ENCODE measurements at regions not wholly inside any gene's neighbourhood (a gene's known extent, or its start where the extent isn't known, plus 50 kb on each side); places are given as distances from the start of the nearest gene placed in this dataset.
"Not testable (repeated sequence)": the region's sequence is repeated elsewhere in the genome, so short reads cannot be mapped to it uniquely, and the experiment has no call there.

GRCh38 chrX:65837875-65838549 lies 170.6 kb downstream of the MSN start:
- no peak overlapping the region for H3K4me3 ChIP-seq
- no peak for DNase-seq (ENCODE audit: low spot score)
- no peaks in the 10 kb centered on the region for H3K27me3 ChIP-seq (replicated peaks; ENCODE audit: insufficient read depth)
- no peaks in the 10 kb centered on the region for H3K4me1 ChIP-seq (ENCODE audit: control insufficient read depth in 1 of 2, low read depth in 2 of 2)
- TF ChIP-seq CTCF (IDR thresholded peaks at IDR 0.05) = no peak
- ATAC-seq (ENCODE audit: insufficient number of reproducible peaks, low FRiP score, low read depth) = no peak
- no peaks in the 10 kb centered on the region for H3K36me3 ChIP-seq
- H3K9me3 ChIP-seq = no peaks in the 10 kb centered on the region
- no peak overlapping the region for H3K27ac ChIP-seq

DNA sequence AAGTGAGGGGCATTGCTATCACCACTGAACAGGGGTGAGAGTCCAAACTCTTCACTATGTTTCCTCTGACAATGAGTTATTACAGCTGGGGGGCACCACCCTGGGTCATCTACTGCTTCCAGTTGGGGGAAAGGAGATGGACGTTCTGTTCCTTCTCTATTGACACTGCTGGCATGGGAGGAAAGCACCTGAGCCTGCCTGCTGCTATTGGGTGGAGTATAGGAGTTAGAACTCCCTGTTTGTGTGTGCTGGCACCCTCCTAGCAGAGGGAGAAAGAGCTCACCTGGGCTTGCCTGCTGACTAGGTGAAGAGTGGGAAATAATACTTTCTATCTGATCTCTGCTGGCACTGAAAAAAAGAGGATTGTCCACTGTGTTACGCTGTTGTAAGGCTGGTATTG lies 163.8 kb downstream of the MSN start:
- DNase-seq (ENCODE audit: low spot score) (no peak), ATAC-seq (ENCODE audit: insufficient number of reproducible peaks, low FRiP score, low read depth) (no peak)
- H3K9me3 ChIP-seq = no peaks in the 10 kb centered on the region
- H3K27ac ChIP-seq = no peak overlapping the region
- H3K36me3 ChIP-seq = no peaks in the 10 kb centered on the region
- H3K27me3 ChIP-seq (replicated peaks; ENCODE audit: insufficient read depth) = no peaks in the 10 kb centered on the region
- H3K4me3 ChIP-seq = no peak overlapping the region
- H3K4me1 ChIP-seq (ENCODE audit: control insufficient read depth in 1 of 2, low read depth in 2 of 2) = no peaks in the 10 kb centered on the region
- TF ChIP-seq CTCF (IDR thresholded peaks at IDR 0.05) = no peak

GRCh38 chrX:65828599-65828998 lies 161.1 kb downstream of the MSN start:
- ATAC-seq (ENCODE audit: insufficient number of reproducible peaks, low FRiP score, low read depth) = no peak
- DNase-seq (ENCODE audit: low spot score) = no peak
- no peaks in the 10 kb centered on the region for H3K4me1 ChIP-seq (ENCODE audit: control insufficient read depth in 1 of 2, low read depth in 2 of 2)
- H3K36me3 ChIP-seq = no peaks in the 10 kb centered on the region
- no peak for TF ChIP-seq CTCF (IDR thresholded peaks at IDR 0.05)
- no peak overlapping the region for H3K27ac ChIP-seq
- H3K4me3 ChIP-seq = no peak overlapping the region
- no peaks in the 10 kb centered on the region for H3K27me3 ChIP-seq (replicated peaks; ENCODE audit: insufficient read depth)
- H3K9me3 ChIP-seq = no peaks in the 10 kb centered on the region

- not testable (repeated sequence) for H3K9me3 ChIP-seq; H3K36me3 ChIP-seq; DNase-seq (ENCODE audit: low spot score); H3K27ac ChIP-seq; H3K27me3 ChIP-seq (replicated peaks; ENCODE audit: insufficient read depth); ATAC-seq (ENCODE audit: insufficient number of reproducible peaks, low FRiP score, low read depth); H3K4me3 ChIP-seq; H3K4me1 ChIP-seq (ENCODE audit: control insufficient read depth in 1 of 2, low read depth in 2 of 2)
Measured at GRCh38 chrX:65825226-65825625, 157.8 kb downstream of the MSN start.

DNA sequence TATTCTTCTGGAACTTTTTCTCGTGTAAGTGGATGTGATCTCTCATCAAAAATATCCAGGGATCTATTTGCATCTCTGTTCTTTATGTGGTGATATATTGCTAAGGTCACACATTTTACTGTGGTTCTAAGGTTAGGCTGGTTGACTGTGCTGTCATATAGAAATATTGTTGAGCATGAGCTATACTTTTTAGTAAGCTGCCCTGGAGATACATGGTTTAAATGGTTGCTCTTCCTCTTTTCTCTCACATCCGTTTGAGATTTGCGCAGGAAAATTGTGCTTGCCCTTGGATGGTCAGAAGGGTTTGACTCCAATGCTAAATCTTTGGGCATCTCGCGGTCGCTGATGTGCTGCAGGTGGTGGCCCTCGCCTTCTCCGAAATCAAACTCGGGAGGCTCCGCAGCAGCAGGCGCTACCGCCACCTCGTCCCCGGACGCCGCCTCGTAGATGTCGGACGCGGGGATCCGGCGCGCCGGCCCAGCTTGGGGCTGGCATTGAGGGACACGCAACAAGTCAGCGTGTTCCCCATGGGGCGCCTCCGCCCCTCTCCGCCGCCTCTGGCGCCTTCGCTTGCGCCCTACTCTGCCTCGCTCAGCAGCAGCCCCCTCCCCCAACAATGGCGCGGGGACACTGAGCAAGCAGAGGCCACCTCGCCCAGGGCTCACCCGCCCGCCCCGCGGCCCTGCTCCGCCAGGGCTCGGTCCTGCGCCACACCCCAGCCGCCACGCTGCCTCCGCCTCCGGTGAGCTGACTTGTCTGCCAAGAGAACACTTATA lies 154.5 kb downstream of the MSN start:
- no peaks in the 10 kb centered on the region for H3K4me1 ChIP-seq (ENCODE audit: control insufficient read depth in 1 of 2, low read depth in 2 of 2)
- TF ChIP-seq CTCF (IDR thresholded peaks at IDR 0.05) = no peak
- peak overlapping the region; percentile 66 for H3K4me3 ChIP-seq
- no peaks in the 10 kb centered on the region for H3K27me3 ChIP-seq (replicated peaks; ENCODE audit: insufficient read depth)
- no peaks in the 10 kb centered on the region for H3K36me3 ChIP-seq
- no peaks in the 10 kb centered on the region for H3K9me3 ChIP-seq
- ATAC-seq (ENCODE audit: insufficient number of reproducible peaks, low FRiP score, low read depth) = no peak
- no peak for DNase-seq (ENCODE audit: low spot score)
- H3K27ac ChIP-seq = no peak overlapping the region

GRCh38 chrX:65819983-65820382 lies 152.5 kb downstream of the MSN start:
- not testable (repeated sequence) for H3K4me3 ChIP-seq; H3K36me3 ChIP-seq; H3K27me3 ChIP-seq (replicated peaks; ENCODE audit: insufficient read depth); H3K27ac ChIP-seq; ATAC-seq (ENCODE audit: insufficient number of reproducible peaks, low FRiP score, low read depth); H3K9me3 ChIP-seq; H3K4me1 ChIP-seq (ENCODE audit: control insufficient read depth in 1 of 2, low read depth in 2 of 2); DNase-seq (ENCODE audit: low spot score)
